ENCODE measurements at regions not wholly inside any gene's neighbourhood (a gene's known extent, or its start where the extent isn't known, plus 50 kb on each side); places are given as distances from the start of the nearest gene placed in this dataset.

DNA sequence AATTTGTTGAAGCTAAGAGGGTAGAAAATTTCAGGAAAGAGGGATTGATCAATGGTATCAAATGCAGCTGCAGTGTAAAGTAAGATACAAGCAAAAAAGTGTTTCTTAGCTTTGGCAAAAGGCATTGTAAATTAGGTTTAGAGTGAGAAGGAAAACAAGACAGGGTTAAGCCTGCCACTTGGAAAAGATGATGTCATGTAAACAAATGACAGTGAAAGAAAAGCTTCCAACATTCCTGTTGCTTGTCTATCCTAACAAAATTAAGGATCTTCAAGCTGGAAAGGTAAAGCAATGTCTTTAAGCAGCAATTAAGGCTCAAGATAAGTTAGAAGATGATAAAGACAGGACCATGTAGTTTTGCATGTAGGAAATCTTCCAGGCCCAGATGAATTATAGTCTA is 139.1 kb upstream of the PPP2R2B start:
- TF ChIP-seq, protein P1, sequence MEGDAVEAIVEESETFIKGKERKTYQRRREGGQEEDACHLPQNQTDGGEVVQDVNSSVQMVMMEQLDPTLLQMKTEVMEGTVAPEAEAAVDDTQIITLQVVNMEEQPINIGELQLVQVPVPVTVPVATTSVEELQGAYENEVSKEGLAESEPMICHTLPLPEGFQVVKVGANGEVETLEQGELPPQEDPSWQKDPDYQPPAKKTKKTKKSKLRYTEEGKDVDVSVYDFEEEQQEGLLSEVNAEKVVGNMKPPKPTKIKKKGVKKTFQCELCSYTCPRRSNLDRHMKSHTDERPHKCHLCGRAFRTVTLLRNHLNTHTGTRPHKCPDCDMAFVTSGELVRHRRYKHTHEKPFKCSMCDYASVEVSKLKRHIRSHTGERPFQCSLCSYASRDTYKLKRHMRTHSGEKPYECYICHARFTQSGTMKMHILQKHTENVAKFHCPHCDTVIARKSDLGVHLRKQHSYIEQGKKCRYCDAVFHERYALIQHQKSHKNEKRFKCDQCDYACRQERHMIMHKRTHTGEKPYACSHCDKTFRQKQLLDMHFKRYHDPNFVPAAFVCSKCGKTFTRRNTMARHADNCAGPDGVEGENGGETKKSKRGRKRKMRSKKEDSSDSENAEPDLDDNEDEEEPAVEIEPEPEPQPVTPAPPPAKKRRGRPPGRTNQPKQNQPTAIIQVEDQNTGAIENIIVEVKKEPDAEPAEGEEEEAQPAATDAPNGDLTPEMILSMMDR (conservative IDR thresholded peaks at IDR 0.05; ENCODE audit: low read depth, low read length): no peak
- no peak for TF ChIP-seq EZH2 (IDR thresholded peaks at IDR 0.05; ENCODE audit: low read length, unreplicated experiment)

Measured in PC-3 (cell line).